SK-N-SH (cell line): ENCODE measurements at regions not wholly inside any gene's neighbourhood (a gene's known extent, or its start where the extent isn't known, plus 50 kb on each side); places are given as distances from the start of the nearest gene placed in this dataset.

Experiments
- CTCF ChIA-PET: fragments of 300-600, 350-600 bp; formaldehyde crosslinking; extraction: SDS; loops from one replicate; lab custom pipeline; 2021; lab: Yijun Ruan, JAX
- POLR2A ChIA-PET: fragments of 350-600 bp; sonication (Branson Sonifier 250); formaldehyde crosslinking; extraction: SDS; loops from one replicate; lab custom pipeline; 2020; ENCODE audit warnings: antibody characterized with exemption, inconsistent platforms; lab: Yijun Ruan, JAX
- DNase-seq: peaks from one replicate; pipeline ENCODE4 v3.0.0; 2012
- H2AFZ ChIP-seq: fragments of 200-600 bp; sonication (generic); 2 replicates; pipeline ENCODE4 v1.8.1; 2016; ENCODE audit warnings: antibody characterized with exemption, mild to moderate bottlenecking, low read depth
- H3F3A ChIP-seq: fragments of 200-600 bp; sonication (generic); replicated peaks from 2 replicates; pipeline ENCODE3; 2016; ENCODE audit warnings: antibody characterized with exemption, mild to moderate bottlenecking; ENCODE audit not compliant: insufficient read depth
- H3K27ac ChIP-seq, 2 experiments: fragments of 200-500 bp in 1 of 2; fragments of 200-600 bp in 1 of 2; sonication (Bioruptor generic) in 1 of 2; sonication (generic), shearing (Covaris generic) in 1 of 2; 2 replicates each; pipeline versions ENCODE4 v1.5.1 to v1.6.1; 2014 to 2016; ENCODE audit warnings: low read depth in 2 of 2, inconsistent platforms in 1 of 2, low read length in 1 of 2, mild to moderate bottlenecking in 1 of 2, mixed read lengths in 1 of 2
- H3K27me3 ChIP-seq: fragments of 200-600 bp; sonication (generic), shearing (Covaris generic); 2 replicates; pipeline ENCODE4 v1.6.1; 2016; ENCODE audit warnings: mixed run types; ENCODE audit not compliant: insufficient read depth
- H3K36me3 ChIP-seq, 2 experiments: fragments of 200-500 bp in 1 of 2; fragments of 200-600 bp in 1 of 2; sonication (Bioruptor generic) in 1 of 2; sonication (generic) in 1 of 2; replicated peaks in 1 of 2; 2 replicates each; pipeline versions ENCODE3 to v1.5.1; 2014 to 2016; ENCODE audit warnings: low read length in 1 of 2, mild to moderate bottlenecking in 1 of 2; ENCODE audit not compliant: insufficient read depth in 2 of 2, control insufficient read depth in 1 of 2
- H3K4me1 ChIP-seq, 2 experiments: fragments of 200-500 bp in 1 of 2; fragments of 200-600 bp in 1 of 2; sonication (Bioruptor generic) in 1 of 2; sonication (generic), shearing (Covaris generic) in 1 of 2; 2 replicates each; pipeline versions ENCODE4 v1.5.1 to v1.6.1; 2014 to 2016; ENCODE audit warnings: low read depth in 1 of 2, low read length in 1 of 2, mixed run types in 1 of 2; ENCODE audit not compliant: insufficient read depth in 2 of 2, control insufficient read depth in 1 of 2
- H3K4me2 ChIP-seq: fragments of 200-600 bp; sonication (generic), shearing (Covaris generic); 2 replicates; pipeline ENCODE4 v1.6.1; 2017; ENCODE audit warnings: mixed run types
- H3K4me3 ChIP-seq, 2 experiments: fragments of 200-500 bp in 1 of 2; fragments of 200-600 bp in 1 of 2; sonication (Bioruptor generic) in 1 of 2; sonication (generic), shearing (Covaris generic) in 1 of 2; 2 replicates each; pipeline versions ENCODE4 v1.5.1 to v1.8.1; 2014 to 2016; ENCODE audit warnings: low read depth in 2 of 2, inconsistent platforms in 1 of 2, low read length in 1 of 2, mild to moderate bottlenecking in 1 of 2, mixed read lengths in 1 of 2, moderate library complexity in 1 of 2
- H3K79me2 ChIP-seq: fragments of 200-600 bp; sonication (generic); 2 replicates; pipeline ENCODE4 v1.8.1; 2017; ENCODE audit warnings: mild to moderate bottlenecking; ENCODE audit not compliant: insufficient read depth
- H3K9ac ChIP-seq: fragments of 200-600 bp; sonication (generic); 2 replicates; pipeline ENCODE4 v1.6.1; 2017; ENCODE audit warnings: mixed run types
- H3K9me2 ChIP-seq: fragments of 200-600 bp; sonication (generic); 2 replicates; pipeline ENCODE4 v1.6.1; 2017; ENCODE audit warnings: mixed run types
- H3K9me3 ChIP-seq: fragments of 200-600 bp; sonication (generic); 2 replicates; pipeline ENCODE4 v1.6.1; 2017; ENCODE audit warnings: mixed run types, mild to moderate bottlenecking, moderate library complexity
- H4K20me1 ChIP-seq: fragments of 200-600 bp; sonication (generic); 2 replicates; pipeline ENCODE4 v1.6.1; 2017; ENCODE audit warnings: mild to moderate bottlenecking, mixed run types; ENCODE audit not compliant: insufficient read depth
- CTCF ChIP-seq: fragments of 200-600 bp; sonication (generic); IDR thresholded peaks from 2 replicates; pipeline ENCODE4 v1.6.1; 2017; ENCODE audit warnings: antibody characterized with exemption, mild to moderate bottlenecking, moderate library complexity
- EZH2phosphoT487 ChIP-seq: fragments of 200-600 bp; sonication (generic); IDR thresholded peaks from 2 replicates; pipeline ENCODE4 v1.6.1; 2017; ENCODE audit warnings: low read depth, mixed run types, mild to moderate bottlenecking, antibody characterized with exemption, moderate library complexity, borderline replicate concordance
- FOSL2 ChIP-seq: IDR thresholded peaks from 2 replicates; pipeline ENCODE4 v1.4.0; 2012; ENCODE audit warnings: low read depth, mild to moderate bottlenecking, moderate library complexity, borderline replicate concordance
- FOXM1 ChIP-seq: IDR thresholded peaks from 2 replicates; pipeline ENCODE4 v1.4.0; 2012; ENCODE audit warnings: low read depth, mild to moderate bottlenecking
- GATA2 ChIP-seq: sonication (generic); formaldehyde crosslinking; IDR thresholded peaks from 2 replicates; pipeline ENCODE4 v1.5.0; 2020; ENCODE audit warnings: mild to moderate bottlenecking, missing genetic modification reagents
- MAX ChIP-seq: IDR thresholded peaks from 2 replicates; pipeline ENCODE4 v1.4.0; 2012; ENCODE audit warnings: low read depth
- MEF2A ChIP-seq: IDR thresholded peaks from 2 replicates; pipeline ENCODE4 v1.4.0; 2012; ENCODE audit warnings: low read depth, borderline replicate concordance
- NFIC ChIP-seq: IDR thresholded peaks from 2 replicates; pipeline ENCODE4 v1.4.0; 2012; ENCODE audit warnings: borderline replicate concordance
- NRF1 ChIP-seq: IDR thresholded peaks from 2 replicates; pipeline ENCODE4 v1.6.1; 2012; ENCODE audit warnings: low read depth, mild to moderate bottlenecking, low read length
- RAD21 ChIP-seq: IDR thresholded peaks from 2 replicates; pipeline ENCODE4 v1.6.1; 2012; ENCODE audit warnings: mild to moderate bottlenecking, low read length
- RFX5 ChIP-seq: IDR thresholded peaks from 2 replicates; pipeline ENCODE4 v1.6.1; 2012; ENCODE audit warnings: mild to moderate bottlenecking, improper control_type of control experiment, low read length
- SIN3A ChIP-seq: IDR thresholded peaks from 2 replicates; pipeline ENCODE4 v1.6.1; 2012; ENCODE audit warnings: low read depth, mild to moderate bottlenecking, low read length, moderate library complexity, borderline replicate concordance
- TAF1 ChIP-seq: IDR thresholded peaks from 2 replicates; pipeline ENCODE4 v1.6.1; 2012; ENCODE audit warnings: low read depth, mild to moderate bottlenecking, low read length, moderate library complexity, borderline replicate concordance
- TCF12 ChIP-seq: IDR thresholded peaks from 2 replicates; pipeline ENCODE4 v1.4.0; 2012
- USF2 ChIP-seq: fragments of 150-350 bp; IDR thresholded peaks from 2 replicates; pipeline ENCODE4 v1.6.1; 2017; ENCODE audit warnings: antibody characterized with exemption, low read length, low read depth, borderline replicate concordance
- YY1 ChIP-seq: IDR thresholded peaks from 2 replicates; pipeline ENCODE4 v1.4.0; 2012; ENCODE audit warnings: low read depth, mild to moderate bottlenecking
- ZBTB33 ChIP-seq: IDR thresholded peaks from 2 replicates; pipeline ENCODE4 v1.4.0; 2012; ENCODE audit warnings: low read depth, borderline replicate concordance
- WGBS: methylation state at CpG from one replicate; pipeline ENCODE4 v1.1.6; 2017; ENCODE audit warnings: low lambda C conversion rate; 5-methylcytosine and 5-hydroxymethylcytosine counted together

GRCh38 chr12:124400124-124400523, 105.2 kb downstream of the RFLNA start:
- H3K9me3 ChIP-seq, result no peaks in the 10 kb centered on the region
- H3K27me3 ChIP-seq, result no peaks in the 10 kb centered on the region
- H3F3A ChIP-seq, result no peaks in the 10 kb centered on the region
- DNase-seq, result no peak
- peaks cover 31% of the 10 kb centered on the region for H4K20me1 ChIP-seq
- 98% methylated on average over 10 of the region's 10 CpGs for WGBS
- H3K27ac ChIP-seq, result no peak overlapping the region; a peak in 1 of 4 replicates
- H2AFZ ChIP-seq, result no peak overlapping the region
- H3K9ac ChIP-seq, result no peak overlapping the region
- CTCF ChIA-PET, result interaction anchor here (0.7 to 6.0 kb wide), 9 partner anchors 8 to 386 kb away, joined by 3 to 37 read pairs (median 3); no protein-coding TSS in a partner anchor
- H3K79me2 ChIP-seq, result peaks cover 14% of the 10 kb centered on the region; the same call in 1 of the 2 replicates
- H3K36me3 ChIP-seq, result peaks cover 0 to 46% of the 10 kb centered on the region in 2 experiments
- no peak overlapping the region for H3K4me2 ChIP-seq
- no peaks in the 10 kb centered on the region for H3K9me2 ChIP-seq
- TF ChIP-seq ZBTB33 (no peak), TCF12 (no peak), USF2 (no peak), NFIC (no peak), CTCF (no peak), TAF1 (no peak), FOXM1 (no peak), YY1 (no peak), MAX (no peak), NRF1 (no peak), FOSL2 (no peak), RFX5 (no peak), SIN3A (no peak), EZH2phosphoT487 (no peak), MEF2A (no peak), GATA2 (CRISPR knock-in tag) (no peak), RAD21 (no peak)
- peaks cover 10 to 60% of the 10 kb centered on the region in 2 experiments; a peak in 3 of 4 replicates for H3K4me1 ChIP-seq
- POLR2A ChIA-PET, result no interaction called here
- no peak overlapping the region for H3K4me3 ChIP-seq
